ENCODE measurements at regions not wholly inside any gene's neighbourhood (a gene's known extent, or its start where the extent isn't known, plus 50 kb on each side); places are given as distances from the start of the nearest gene placed in this dataset.
A peak's percentile ranks its signal among the peaks of the same experiment; 100 is the strongest.

- DNase-seq (ENCODE audit: low read depth): no peak
These were observed 315.7 kb upstream of the C11orf87 start for GRCh38 chr11:109106151-109106906.

GRCh38 chr11:109109150-109109549 lies 312.8 kb upstream of the C11orf87 start:
- DNase-seq (ENCODE audit: low read depth): no peak

GRCh38 chr11:109109571-109110315 lies 312.2 kb upstream of the C11orf87 start:
- no peak for DNase-seq (ENCODE audit: low read depth)

GRCh38 chr11:109112261-109112660 lies 309.7 kb upstream of the C11orf87 start:
- DNase-seq (ENCODE audit: low read depth): no peak

- DNase-seq (ENCODE audit: low read depth): no peak
These were observed 309.1 kb upstream of the C11orf87 start for GRCh38 chr11:109112821-109113280.

GRCh38 chr11:109120341-109120740 lies 301.6 kb upstream of the C11orf87 start:
- DNase-seq (ENCODE audit: low read depth): no peak

- DNase-seq (ENCODE audit: low read depth): no peak
These were observed 300.6 kb upstream of the C11orf87 start for GRCh38 chr11:109121173-109121932.

GRCh38 chr11:109123816-109124787 lies 297.9 kb upstream of the C11orf87 start:
- peak; percentile 47 for DNase-seq (ENCODE audit: low read depth)

GRCh38 chr11:109130910-109131309 lies 291.1 kb upstream of the C11orf87 start:
- no peak for DNase-seq (ENCODE audit: low read depth)

- no peak for DNase-seq (ENCODE audit: low read depth)
These were observed 289.5 kb upstream of the C11orf87 start for GRCh38 chr11:109132539-109132938.

- no peak for DNase-seq (ENCODE audit: low read depth)
These were observed 288.8 kb upstream of the C11orf87 start for GRCh38 chr11:109133159-109133558.

GRCh38 chr11:109135627-109136026 lies 286.4 kb upstream of the C11orf87 start:
- DNase-seq (ENCODE audit: low read depth): no peak

GRCh38 chr11:109138196-109138595 lies 283.8 kb upstream of the C11orf87 start:
- DNase-seq (ENCODE audit: low read depth): no peak

GRCh38 chr11:109140426-109140825 lies 281.6 kb upstream of the C11orf87 start:
- no peak for DNase-seq (ENCODE audit: low read depth)

- DNase-seq (ENCODE audit: low read depth): no peak
These were observed 281.0 kb upstream of the C11orf87 start for GRCh38 chr11:109140857-109141515.

- DNase-seq (ENCODE audit: low read depth): no peak
These were observed 276.7 kb upstream of the C11orf87 start for GRCh38 chr11:109145287-109145686.

- no peak for DNase-seq (ENCODE audit: low read depth)
These were observed 274.3 kb upstream of the C11orf87 start for GRCh38 chr11:109147726-109148125.

- DNase-seq (ENCODE audit: low read depth): no peak
These were observed 273.3 kb upstream of the C11orf87 start for GRCh38 chr11:109148669-109149068.

- DNase-seq (ENCODE audit: low read depth): no peak
These were observed 271.4 kb upstream of the C11orf87 start for GRCh38 chr11:109150581-109150980.

GRCh38 chr11:109153836-109154235 lies 268.2 kb upstream of the C11orf87 start:
- no peak for DNase-seq (ENCODE audit: low read depth)

GRCh38 chr11:109155291-109155690 lies 266.7 kb upstream of the C11orf87 start:
- no peak for DNase-seq (ENCODE audit: low read depth)
